HS-27A (cell line): ENCODE measurements at regions not wholly inside any gene's neighbourhood (a gene's known extent, or its start where the extent isn't known, plus 50 kb on each side); places are given as distances from the start of the nearest gene placed in this dataset.

Experiments
- DNase-seq: peaks from one replicate; pipeline ENCODE4 v3.0.0-alpha.2; 2012; ENCODE audit warnings: low read depth, missing footprints

GRCh38 chr15:60057554-60057953 is 53.4 kb downstream of the FOXB1 start:
- DNase-seq = no peak

- DNase-seq = no peak
These were observed 55.1 kb downstream of the FOXB1 start for GRCh38 chr15:60059186-60059585.

- DNase-seq = no peak
These were observed 57.6 kb downstream of the FOXB1 start for GRCh38 chr15:60061758-60062157.

- DNase-seq = peak; percentile 50
These were observed 58.7 kb downstream of the FOXB1 start for GRCh38 chr15:60062826-60063225.

- no peak for DNase-seq
These were observed 61.8 kb downstream of the FOXB1 start for GRCh38 chr15:60065951-60066350.

- peak; percentile 86 for DNase-seq
These were observed 66.9 kb downstream of the FOXB1 start for GRCh38 chr15:60070838-60071493.

- no peak for DNase-seq
These were observed 68.8 kb downstream of the FOXB1 start for GRCh38 chr15:60072826-60073465.

- no peak for DNase-seq
These were observed 69.3 kb downstream of the FOXB1 start for GRCh38 chr15:60073466-60073840.

- DNase-seq = no peak
These were observed 70.2 kb downstream of the FOXB1 start for GRCh38 chr15:60074181-60074885.

GRCh38 chr15:60076045-60076444 is 71.9 kb downstream of the FOXB1 start:
- no peak for DNase-seq

GRCh38 chr15:60076582-60077276 is 72.6 kb downstream of the FOXB1 start:
- no peak for DNase-seq

- no peak for DNase-seq
These were observed 73.7 kb downstream of the FOXB1 start for GRCh38 chr15:60077581-60078359.

GRCh38 chr15:60079210-60079609 is 75.1 kb downstream of the FOXB1 start:
- DNase-seq = no peak

- no peak for DNase-seq
These were observed 77.9 kb downstream of the FOXB1 start for GRCh38 chr15:60081976-60082375.

GRCh38 chr15:60083318-60083717 is 79.2 kb downstream of the FOXB1 start:
- DNase-seq = no peak

- no peak for DNase-seq
These were observed 82.7 kb downstream of the FOXB1 start for GRCh38 chr15:60086681-60087429.

GRCh38 chr15:60087561-60087960 is 83.5 kb downstream of the FOXB1 start:
- no peak for DNase-seq

- DNase-seq = no peak
These were observed 86.6 kb downstream of the FOXB1 start for GRCh38 chr15:60090747-60091146.

GRCh38 chr15:60091157-60091556 is 87.0 kb downstream of the FOXB1 start:
- peak; percentile 82 for DNase-seq

GRCh38 chr15:60091911-60092310 is 87.8 kb downstream of the FOXB1 start:
- no peak for DNase-seq
